GM06990 (cell line): ENCODE measurements at regions not wholly inside any gene's neighbourhood (a gene's known extent, or its start where the extent isn't known, plus 50 kb on each side); places are given as distances from the start of the nearest gene placed in this dataset.
A peak's percentile ranks its signal among the peaks of the same experiment; 100 is the strongest.

Experiments
- DNase-seq: peaks from one replicate; pipeline ENCODE4 v3.0.0-alpha.2; 2011; ENCODE audit not compliant: insufficient read length; ENCODE audit errors: extremely low read depth
- H3K27me3 ChIP-seq: replicated peaks from 2 replicates; pipeline ENCODE4 v1.6.0; 2011; ENCODE audit warnings: low read length; ENCODE audit not compliant: control insufficient read depth, insufficient read depth
- H3K36me3 ChIP-seq: 2 replicates; pipeline ENCODE4 v1.5.1; 2011; ENCODE audit warnings: low read length; ENCODE audit not compliant: control insufficient read depth, insufficient read depth
- H3K4me3 ChIP-seq: replicated peaks from 2 replicates; pipeline ENCODE4 v1.5.1; 2011; ENCODE audit warnings: low read depth, mild to moderate bottlenecking, control low read depth, low read length
- TF ChIP-seq, protein P1 (sequence below): IDR thresholded peaks from 2 replicates; pipeline ENCODE4 v1.5.1; 2011; ENCODE audit warnings: low read length, control low read depth, mild to moderate bottlenecking, inconsistent platforms; ENCODE audit not compliant: insufficient read depth, poor library complexity, severe bottlenecking

DNA sequence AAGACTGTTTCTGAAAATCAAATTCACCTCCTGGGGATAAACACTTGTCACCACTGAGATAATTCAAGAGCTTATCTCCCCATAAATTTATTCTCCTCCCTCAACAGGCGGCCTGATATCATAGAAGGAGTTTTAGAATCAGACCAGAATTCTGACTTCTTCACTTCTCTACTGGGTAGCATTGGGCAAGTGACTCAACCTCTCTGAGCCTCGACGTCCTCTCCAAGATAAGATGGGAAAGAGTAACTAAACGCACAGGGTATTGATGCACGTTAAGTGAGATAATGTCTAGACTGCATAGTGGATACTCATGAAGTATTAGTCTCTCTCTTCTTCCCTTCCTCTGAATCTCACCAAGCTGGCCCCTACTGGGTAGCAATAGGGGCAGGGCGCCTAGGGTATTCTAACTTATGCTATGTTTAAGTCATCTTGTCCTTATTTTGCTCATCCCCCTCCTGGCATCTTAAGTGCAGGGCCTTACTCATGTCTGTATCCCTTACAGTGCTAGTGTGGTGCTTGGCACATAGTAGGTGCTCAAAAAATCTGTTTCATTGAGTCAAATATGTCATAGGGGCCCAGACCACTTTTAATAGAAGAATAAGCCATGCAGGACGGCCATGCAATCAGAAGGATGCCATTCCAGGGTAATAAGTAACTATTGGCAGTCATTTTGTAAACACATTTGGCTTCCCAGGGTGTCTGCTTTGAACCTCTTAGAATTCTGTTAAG is 476.4 kb upstream of the CCL2 start:
- no peaks in the 10 kb centered on the region for H3K36me3 ChIP-seq
- TF ChIP-seq, protein P1, sequence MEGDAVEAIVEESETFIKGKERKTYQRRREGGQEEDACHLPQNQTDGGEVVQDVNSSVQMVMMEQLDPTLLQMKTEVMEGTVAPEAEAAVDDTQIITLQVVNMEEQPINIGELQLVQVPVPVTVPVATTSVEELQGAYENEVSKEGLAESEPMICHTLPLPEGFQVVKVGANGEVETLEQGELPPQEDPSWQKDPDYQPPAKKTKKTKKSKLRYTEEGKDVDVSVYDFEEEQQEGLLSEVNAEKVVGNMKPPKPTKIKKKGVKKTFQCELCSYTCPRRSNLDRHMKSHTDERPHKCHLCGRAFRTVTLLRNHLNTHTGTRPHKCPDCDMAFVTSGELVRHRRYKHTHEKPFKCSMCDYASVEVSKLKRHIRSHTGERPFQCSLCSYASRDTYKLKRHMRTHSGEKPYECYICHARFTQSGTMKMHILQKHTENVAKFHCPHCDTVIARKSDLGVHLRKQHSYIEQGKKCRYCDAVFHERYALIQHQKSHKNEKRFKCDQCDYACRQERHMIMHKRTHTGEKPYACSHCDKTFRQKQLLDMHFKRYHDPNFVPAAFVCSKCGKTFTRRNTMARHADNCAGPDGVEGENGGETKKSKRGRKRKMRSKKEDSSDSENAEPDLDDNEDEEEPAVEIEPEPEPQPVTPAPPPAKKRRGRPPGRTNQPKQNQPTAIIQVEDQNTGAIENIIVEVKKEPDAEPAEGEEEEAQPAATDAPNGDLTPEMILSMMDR: no peak
- H3K27me3 ChIP-seq: peaks cover 1% of the 10 kb centered on the region; the same call in 1 of the 2 replicates
- no peak for DNase-seq
- no peak overlapping the region for H3K4me3 ChIP-seq

DNA sequence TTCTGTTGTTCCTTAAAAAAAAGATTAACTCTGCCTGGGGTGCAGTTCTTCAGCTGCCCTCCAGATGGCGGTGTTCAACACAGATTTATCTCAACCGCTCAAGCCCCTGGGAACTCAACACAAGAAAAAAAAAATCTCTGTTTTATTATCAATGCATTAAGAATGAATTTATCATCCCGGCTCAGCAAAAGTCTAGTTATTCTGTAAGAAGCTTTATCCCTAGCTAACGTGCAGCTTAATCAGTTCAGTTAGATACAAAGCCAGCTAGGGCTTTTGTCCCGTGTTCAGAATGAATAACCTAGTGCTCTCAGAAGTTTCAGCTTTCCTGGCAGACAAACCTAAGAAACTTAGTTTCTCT is 475.9 kb upstream of the CCL2 start:
- H3K36me3 ChIP-seq: no peaks in the 10 kb centered on the region
- TF ChIP-seq, protein P1: peak; percentile 95
- peak; percentile 18 for DNase-seq
- no peak overlapping the region for H3K4me3 ChIP-seq
- peaks cover 1% of the 10 kb centered on the region; the same call in 1 of the 2 replicates for H3K27me3 ChIP-seq

DNA sequence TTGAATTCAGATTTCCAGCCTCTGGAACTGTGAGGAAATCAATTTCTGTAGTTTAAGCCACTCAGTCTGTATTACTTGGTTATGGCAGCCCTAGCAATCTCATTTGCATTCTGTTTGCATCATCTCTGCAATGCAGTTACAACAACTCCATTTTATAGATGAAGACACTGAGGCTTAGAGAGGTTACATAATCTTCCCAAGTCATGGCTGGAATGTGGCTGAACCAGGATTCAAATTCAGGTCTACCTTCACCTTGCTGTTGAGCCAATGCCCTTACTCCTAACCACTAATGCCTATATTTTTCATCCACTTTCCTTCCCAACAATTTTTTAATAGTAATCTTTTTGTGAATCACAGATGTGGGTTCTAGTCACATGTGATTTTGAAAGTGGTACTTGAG is 469.8 kb upstream of the CCL2 start:
- H3K27me3 ChIP-seq: peaks cover 1% of the 10 kb centered on the region; the same call in 1 of the 2 replicates
- no peak for DNase-seq
- no peak overlapping the region for H3K4me3 ChIP-seq
- TF ChIP-seq, protein P1: no peak
- no peaks in the 10 kb centered on the region for H3K36me3 ChIP-seq

DNA sequence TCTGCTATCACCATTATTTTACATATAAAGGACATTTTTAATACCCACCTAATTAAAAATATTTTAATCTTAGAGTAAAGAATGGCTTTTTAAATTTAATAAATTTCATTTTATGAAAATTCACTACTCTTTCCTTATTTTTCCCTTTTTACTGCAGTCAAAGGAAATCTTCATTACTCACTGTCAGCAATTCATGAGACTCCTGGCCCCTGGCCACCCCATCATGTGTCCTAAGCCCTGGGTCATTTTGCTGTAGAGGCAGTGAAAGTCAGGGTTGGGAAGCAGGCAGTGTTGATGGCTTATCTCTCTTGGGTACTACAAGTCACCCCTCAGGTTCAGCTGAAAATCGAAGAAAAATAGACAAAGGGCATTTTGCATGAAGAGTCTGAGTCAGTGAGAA is 468.6 kb upstream of the CCL2 start:
- TF ChIP-seq, protein P1: no peak
- Histone ChIP-seq H3K36me3 (no peaks in the 10 kb centered on the region), H3K27me3 (peaks cover 1% of the 10 kb centered on the region; the same call in 1 of the 2 replicates), H3K4me3 (no peak overlapping the region)
- DNase-seq: no peak

DNA sequence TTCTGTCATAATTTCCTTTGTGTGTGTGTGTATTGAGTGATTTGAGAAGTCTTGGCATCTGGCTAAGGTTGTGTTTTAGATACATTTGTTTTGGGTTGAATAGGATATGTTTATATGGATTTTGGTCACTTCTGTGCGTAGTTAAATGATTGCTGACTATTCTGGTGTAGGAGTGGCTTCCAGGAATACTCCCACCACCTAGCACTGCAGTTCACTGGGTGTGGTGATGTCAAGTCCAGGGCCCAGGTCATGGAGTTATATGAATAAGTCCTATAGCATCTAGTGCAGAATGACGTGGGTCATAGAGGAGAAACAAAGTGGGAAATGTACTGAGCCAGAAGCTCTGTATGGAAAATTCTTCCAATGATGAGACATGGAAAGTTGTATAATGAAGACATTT is 465.4 kb upstream of the CCL2 start:
- no peak for DNase-seq
- Histone ChIP-seq H3K36me3 (no peaks in the 10 kb centered on the region), H3K27me3 (peaks cover 1% of the 10 kb centered on the region; the same call in 1 of the 2 replicates), H3K4me3 (no peak overlapping the region)
- TF ChIP-seq, protein P1: no peak
